ENCODE measurements at regions not wholly inside any gene's neighbourhood (a gene's known extent, or its start where the extent isn't known, plus 50 kb on each side); places are given as distances from the start of the nearest gene placed in this dataset.

GRCh38 chr15:69722924-69723323 is 270.3 kb downstream of the RPLP1 start:
- TF ChIP-seq GATA3 (IDR thresholded peaks at IDR 0.05; ENCODE audit: low read depth, low read length), result no peak
- no peak for TF ChIP-seq GATA2 (IDR thresholded peaks at IDR 0.05; ENCODE audit: low read depth, low read length)
